GM18517 (cell line): ENCODE measurements at regions not wholly inside any gene's neighbourhood (a gene's known extent, or its start where the extent isn't known, plus 50 kb on each side); places are given as distances from the start of the nearest gene placed in this dataset.
"Not testable (repeated sequence)": the region's sequence is repeated elsewhere in the genome, so short reads cannot be mapped to it uniquely, and the experiment has no call there.

Experiments used
- ATAC-seq: cut with Tn5 transposase; IDR thresholded peaks from one replicate; pipeline ENCODE4 v1.9.1; 2021; ENCODE audit warnings: mild to moderate bottlenecking, moderate library complexity; ENCODE audit not compliant: unreplicated experiment

DNA sequence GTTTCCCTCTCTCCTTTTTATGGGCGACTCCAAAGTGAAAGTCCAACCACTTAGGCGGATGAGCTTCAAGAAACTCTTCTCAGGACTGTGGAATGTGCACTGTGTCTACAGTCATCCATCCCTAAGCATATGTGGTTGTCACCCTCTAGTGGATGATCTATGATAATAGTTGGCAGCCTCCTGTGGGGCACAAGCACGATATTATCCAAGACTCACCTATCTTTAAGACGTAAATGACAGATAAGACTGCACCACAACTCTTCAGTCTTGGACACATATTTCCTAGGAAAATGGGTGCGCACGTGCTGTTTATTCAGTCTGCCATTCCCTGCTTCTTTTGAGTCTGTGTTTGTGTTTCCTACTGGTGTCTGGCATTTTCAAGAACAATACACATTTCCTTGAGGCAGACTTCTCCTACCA, 145.5 kb upstream of the CTAGE1 start:
- ATAC-seq: peak; percentile 57

DNA sequence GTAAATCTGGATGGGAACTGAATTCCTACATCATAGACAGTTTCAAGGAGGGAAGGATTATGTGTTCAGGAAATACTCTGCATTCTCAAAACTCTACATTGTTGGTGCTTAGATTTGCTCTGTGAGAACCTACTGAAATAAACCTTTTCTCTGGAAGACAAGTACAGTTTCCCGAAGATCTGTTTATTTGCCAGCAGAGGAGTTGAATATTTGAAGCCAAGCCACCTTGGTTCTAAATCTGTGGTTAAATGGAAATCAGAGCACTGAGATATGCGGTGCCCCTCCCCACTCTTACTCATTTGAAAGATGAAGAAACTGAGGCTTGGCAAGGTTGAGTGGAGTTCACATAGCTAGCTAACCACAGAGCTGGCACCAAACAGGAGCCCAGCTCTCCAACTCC, 146.3 kb upstream of the CTAGE1 start:
- ATAC-seq: no peak

DNA sequence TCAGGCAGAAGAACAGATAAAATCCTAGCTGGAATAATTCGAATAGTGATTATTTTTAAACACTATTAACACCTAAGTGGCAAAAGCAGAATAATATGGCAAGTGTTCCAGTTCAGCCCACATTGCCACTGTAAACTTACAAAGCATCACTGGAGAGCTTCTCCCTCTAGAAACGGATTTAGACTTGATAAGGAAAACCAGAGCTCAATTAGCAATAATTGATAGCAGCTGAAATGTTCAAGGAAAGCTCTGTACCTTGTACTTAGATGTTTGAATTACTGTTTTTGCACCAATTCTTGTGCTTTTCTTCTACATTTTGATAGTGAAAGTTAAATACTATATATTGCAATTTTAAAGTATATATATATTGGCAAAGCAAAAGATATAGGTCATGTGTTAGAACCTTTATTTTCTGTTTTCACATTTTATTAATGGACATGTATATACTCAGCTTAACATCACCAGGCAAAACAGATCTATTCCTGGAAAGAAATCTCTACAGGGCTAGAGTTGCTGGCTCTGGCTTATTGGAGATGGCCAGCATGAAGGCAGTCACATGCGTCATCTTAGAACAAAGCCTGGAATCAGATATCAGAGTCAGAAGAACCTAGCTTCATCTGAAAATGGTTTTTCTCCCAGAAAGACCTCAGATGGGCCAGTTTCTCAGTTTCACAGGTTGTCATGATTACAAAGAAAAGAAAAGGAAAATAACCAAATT, 149.1 kb upstream of the CTAGE1 start:
- ATAC-seq: no peak

DNA sequence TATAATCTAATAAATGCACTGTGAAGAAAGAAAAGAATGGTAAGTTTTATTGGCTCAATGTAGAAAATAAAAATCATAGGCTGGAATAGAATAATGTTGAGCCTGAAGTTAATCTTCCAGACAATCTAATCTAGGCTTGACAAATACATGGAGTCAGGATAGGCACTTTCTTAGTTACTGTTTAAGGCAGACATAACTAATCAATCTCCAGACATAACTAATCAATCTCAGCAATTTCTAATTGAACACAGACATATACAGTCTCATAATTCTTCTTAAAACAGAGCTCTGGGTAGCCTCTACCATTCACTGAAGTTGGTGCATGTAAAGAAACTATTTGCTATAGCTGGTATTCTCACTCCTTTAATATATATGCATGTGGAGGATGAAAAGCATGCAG, 150.1 kb upstream of the CTAGE1 start:
- no peak for ATAC-seq

DNA sequence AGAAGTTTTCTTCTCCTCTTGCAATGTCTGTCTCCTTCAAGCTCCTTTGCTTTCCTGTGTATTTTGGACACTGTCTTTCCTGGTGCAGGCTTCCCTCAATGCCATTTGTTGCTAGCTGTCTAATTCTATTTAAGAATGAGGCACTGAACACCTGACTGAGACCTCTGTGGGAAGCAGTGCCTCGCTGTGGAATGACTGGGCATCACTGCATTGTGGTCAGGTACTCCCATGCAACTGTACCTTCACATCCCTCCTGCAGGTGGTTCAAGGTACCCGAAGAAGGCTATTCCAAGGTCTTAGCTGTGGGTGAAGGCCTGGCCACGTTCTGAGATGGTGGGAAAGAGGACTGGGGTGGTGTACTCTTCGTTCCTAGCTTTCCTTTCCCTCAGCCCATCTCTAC, 152.8 kb upstream of the CTAGE1 start:
- no peak for ATAC-seq

DNA sequence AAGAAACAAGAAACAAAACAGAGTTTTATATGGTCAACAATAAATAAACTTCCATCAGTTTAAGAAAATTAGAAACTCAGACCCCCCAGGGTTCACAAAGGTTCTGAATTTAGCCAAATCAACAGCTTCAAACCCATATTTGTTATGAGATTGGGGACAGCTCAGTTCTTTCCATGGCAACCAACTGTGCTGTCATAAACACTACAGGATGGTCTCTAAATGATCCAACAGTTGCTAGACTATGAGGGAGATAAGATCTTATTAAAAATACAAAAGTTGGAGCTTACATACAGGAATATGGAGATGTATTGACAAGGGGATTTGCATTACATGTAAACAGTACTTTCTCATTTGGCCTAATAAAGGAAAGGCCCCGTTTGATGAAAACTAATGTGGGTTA, 154.6 kb upstream of the CTAGE1 start:
- no peak for ATAC-seq

DNA sequence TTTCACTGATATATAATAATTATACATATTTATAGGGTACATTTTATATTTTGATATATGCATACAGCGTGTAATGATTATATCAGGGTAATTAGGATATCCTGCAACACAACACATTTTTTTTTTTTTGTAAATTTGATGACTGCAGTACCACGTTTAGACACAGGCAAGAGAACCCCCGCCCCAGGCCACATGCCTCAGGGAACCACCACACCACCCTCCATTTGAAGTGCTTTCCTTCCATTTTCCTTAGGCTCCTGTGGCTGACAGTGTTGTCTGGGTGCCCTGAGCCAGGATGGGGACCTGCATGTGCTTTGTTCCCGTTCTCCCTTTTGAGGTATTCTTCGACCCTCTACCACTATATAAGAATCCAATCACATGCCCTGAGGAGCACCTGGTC, 161.6 kb upstream of the CTAGE1 start:
- ATAC-seq: no peak

DNA sequence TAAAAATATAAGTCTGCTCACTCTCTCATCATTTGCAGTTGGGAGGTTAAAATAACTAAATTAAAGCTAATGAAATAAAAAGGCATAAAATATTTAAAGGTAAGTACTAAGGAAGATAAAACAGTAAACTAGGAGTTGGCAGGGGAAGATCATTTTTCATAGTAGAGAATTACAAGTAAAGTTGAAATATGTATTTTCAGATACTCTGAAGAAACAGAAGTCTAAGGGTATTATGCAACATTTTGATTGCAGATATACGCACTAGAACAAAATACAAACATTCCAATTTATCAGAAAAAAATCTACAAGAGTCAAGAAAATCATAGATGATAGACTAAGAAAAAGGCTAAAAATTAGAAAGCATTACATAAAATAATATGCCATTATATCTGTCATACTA, 167.6 kb upstream of the CTAGE1 start:
- ATAC-seq: no peak

DNA sequence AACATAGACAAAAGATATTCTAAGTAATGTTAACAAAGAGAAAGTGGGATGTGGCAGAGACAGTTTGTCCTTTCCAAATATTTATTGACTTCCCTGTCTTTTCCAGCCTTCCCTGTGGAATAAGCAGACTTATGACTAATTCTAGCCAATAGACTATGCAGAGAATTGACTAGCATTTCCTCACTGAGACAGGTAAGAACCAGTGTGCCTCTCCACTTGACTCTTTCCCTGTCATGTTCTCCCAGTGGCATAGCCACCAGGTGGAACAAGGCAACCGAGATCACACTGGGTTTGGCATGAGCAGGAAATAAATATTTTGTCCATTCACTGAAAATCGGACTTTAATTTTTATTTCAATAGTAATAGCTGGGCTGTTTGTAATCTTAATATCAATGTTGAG, 168.1 kb upstream of the CTAGE1 start:
- no peak for ATAC-seq

DNA sequence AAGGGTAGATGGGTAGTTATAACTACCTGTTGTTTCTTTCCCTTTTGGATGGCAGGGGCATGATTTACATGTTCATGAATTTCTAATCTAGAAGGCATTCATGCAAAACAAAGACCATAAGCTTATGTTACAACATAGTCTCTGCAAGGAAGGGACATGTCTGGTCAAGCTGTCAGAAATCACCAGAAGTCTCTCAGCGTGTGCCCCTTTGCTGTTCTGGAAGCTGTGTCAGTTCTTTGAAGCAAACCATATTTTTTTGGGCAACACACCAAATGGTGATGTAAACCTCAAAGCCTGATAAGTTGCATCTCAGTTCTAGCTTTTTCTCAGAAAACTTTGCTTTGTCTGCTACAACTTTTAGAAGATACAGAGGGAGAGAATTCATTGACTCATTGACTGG, 173.5 kb upstream of the CTAGE1 start:
- no peak for ATAC-seq

DNA sequence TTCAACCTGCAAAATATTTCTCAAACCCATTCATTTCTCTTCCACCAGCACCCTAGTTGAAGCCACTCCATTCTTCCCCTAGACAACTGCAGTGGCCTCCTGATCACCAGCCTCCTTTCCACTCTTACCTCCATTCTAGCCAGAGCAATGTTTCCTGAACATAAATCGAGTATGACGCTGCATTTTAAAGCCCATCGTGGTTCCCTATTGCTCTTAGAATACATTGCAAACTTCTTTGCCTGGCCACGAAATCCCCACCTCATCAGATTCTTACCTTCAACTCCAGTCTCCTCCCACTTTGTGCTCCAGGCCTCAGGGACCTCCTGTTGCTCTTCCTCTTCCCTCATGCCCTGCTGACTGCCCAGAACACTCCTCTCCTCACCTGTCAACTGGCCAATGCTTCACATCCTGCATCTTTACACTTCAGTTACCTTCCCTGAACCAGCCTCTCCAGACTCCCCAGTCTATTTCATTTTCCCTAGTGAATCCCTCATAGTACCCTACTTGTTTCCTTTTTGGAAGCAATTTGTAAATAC, 176.5 kb upstream of the CTAGE1 start:
- no peak for ATAC-seq

DNA sequence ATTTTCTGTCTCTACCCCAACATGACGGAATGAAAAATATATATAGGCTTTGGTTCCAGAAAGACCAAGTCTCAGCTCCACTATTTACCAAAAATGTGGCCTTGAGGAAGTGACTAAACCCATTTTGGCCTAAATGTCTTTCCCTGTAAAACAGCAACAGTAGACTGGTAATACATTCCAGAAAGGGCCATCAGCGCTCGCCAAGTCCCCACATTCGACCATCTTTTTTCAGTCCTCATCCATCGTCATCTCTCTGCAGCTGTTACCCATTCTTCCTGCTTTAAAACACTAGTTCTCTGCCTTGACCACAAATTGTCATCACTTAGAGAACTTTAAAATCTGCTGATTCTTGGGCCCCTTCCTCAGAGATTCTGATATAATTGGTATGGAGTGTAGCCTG, 183.8 kb upstream of the CTAGE1 start:
- no peak for ATAC-seq

DNA sequence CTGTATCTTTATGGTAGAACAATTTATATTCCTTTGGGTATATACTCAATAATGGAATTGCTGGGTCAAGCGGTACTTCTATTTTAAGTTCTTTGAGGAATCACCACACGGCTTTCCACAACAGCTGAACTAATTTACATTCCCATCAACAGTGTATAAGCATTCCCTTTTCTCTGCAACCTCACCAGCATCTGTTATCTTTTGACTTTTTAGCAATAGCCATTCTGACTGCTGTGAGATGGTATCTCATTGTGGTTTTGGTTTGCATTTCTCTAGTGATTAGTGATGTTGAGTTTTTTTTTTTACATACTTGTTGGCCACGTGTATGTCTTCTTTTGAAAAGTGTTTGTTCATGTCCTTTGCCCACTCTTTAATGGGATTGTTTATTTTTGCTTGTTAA, 184.7 kb upstream of the CTAGE1 start:
- not testable (repeated sequence) for ATAC-seq

DNA sequence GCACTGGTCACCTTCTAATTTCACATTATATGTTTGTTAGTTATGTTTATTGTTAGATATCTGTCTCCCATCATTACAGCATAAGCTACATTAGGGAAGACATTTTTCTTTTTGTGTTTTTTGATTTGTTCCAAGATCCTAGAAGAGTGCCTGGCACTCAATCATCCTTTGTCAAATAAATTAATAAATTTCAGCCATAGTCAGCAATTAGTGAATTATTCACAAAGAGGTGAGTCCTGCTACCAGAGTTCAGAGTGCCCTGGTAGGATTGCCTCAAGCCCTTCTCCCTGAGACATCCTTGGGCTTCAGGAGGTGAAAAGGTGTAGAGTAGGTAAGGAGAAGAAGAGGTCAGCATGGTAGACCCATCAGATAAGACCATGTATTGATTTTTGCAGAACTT, 186.2 kb upstream of the CTAGE1 start:
- ATAC-seq: no peak

DNA sequence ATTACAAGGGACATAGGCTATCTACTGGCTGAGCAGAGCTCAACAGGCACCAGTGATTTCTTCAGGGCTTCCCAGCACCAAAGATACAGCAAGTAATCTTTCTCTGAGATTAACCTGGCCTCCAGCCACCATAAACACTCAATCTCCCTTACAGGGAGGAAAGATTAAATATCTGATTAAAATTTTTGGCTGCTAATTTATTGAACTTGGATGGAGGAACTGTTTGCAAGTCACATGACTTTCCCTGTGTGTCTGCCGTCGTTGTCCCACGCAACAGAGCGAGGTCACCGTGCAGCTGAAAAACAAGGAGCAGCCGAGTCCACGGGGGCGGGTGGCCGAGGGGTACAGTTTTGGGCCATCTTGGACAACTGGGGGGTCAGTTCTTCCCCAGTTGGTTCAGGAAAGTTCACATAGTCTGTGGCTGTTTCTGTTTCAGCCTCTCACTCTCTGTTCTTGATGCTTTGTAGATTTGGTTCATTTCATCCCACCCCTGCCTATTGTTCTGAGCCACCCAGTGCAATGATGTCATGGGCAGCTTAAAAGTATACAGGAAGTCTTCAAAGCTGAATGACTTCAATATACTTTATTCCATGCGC, 186.8 kb upstream of the CTAGE1 start:
- no peak for ATAC-seq

DNA sequence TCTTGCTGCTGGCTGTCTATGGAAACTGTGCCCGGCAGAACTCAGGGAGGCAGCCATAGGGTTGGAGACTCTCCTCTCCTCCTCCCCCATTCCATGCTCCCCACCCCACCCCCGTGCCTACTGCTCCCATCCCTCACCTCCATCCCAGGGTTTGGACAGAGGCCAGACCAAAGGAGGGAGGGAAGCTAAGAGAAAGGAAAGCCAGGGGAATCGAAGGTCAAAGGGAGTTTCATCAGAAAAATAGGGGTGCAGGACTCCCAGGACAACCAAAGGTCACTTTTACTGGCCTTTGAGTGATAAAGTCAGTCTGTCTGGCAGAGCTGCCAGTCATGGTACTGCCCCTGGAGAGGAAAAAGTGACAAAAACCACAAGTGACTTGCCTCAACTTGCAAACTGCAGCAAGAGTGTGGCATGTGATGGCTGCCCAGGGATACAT, 187.3 kb upstream of the CTAGE1 start:
- ATAC-seq: no peak

DNA sequence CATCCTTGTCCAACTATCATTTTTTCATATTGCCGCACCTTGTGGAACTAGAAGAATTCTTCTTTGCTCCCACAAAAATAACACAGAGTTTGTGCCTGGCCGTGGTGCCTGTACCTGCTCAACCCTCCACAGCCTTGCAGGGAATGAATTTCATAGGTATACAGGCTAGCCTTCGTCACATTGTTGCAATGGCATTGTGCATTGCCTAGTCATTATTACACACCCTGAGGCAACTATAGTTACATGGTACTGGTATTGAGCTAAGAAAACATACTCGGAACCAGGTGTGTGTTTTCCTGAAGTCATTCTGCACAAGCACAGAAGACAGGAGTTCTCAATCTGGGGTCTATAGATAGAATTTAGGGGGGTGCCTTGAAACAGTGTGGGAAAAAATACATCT, 188.0 kb upstream of the CTAGE1 start:
- no peak for ATAC-seq

DNA sequence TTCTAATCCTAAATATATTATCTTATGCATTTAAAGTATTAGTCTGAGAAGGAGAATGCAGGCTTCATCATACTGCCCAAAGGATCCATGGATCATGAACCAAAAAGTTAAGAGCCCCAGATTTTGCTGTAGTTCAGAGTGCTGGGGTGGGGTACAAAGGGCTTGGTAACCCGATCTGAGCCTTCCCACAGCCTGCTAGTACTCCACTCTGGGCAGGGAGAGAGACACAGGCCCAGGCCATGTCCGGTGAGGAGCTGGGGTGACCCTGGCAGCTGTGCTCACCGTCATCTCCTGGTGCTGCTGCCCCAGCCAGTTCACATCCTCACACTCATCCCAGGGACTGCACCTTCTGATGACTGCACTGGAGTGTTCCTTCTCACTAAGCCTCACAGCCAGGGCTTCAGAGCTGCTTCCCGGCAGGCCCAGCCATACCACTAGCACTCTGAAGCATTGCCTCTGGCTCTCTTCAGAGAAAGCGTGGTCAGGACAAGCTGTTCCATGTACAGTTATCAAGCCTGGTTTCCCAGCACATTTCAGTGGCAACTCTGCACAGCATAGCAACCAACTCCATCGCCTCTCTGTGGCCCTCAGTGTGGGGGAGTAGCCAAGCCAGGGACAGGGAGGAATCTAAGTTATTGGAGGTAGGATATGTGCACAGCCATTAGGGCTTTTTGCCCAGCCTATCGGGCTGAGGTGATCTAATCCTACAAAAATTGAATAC, 189.0 kb upstream of the CTAGE1 start:
- ATAC-seq: no peak

DNA sequence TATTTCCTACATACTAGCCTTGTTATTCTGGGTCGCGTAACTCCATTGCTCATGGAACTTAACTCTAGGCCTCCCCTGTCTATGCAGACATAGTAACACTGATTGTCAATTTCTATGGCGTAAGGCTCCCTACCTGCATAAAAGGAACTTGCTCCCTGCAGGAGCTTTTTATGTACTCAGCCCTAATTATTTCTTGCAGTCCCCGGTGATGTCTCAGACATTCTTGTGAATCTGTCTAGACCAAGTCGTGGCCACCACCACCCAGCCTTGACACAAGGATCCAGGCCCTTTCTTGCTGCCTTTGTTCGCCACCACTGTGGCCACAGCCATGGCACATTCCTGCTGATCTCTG, 189.5 kb upstream of the CTAGE1 start:
- no peak for ATAC-seq

DNA sequence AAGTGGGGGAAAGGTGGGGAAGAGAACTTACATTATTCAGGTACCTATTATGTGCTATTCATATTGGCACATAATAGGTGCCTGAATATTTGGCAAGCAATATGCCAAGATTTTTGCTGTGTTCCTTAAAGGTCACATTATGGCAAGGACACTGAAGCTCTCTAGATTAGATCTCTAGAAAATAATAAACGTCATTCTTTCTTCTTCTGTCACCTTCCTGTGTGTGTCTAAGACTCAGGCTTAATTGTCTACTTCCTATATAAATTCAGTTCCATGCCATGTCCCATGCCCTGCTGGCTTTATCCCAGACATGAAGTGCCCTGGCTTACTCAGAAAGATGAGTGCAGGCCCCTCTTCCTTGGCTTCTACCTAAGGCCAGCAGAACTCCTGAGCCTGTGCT, 191.1 kb upstream of the CTAGE1 start:
- ATAC-seq: no peak

DNA sequence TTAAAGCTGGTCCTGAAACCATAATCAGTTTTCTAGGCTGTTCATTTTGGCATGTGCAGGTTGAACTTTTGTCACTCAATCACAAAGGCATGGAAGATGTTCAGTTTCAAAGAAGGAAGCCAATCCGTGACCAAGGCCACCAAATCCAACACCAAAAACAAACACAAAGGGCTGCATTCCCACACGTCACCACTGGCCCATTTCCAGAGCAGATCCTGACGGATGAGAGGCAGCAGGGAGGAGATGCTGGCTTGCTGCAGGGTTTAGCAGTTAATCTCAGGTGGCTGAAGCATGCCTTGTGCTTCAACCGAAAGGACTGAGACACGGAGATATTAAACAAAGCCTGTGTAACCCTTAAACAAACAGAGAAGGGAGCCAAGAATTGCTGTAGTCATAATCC, 191.9 kb upstream of the CTAGE1 start:
- ATAC-seq: no peak

DNA sequence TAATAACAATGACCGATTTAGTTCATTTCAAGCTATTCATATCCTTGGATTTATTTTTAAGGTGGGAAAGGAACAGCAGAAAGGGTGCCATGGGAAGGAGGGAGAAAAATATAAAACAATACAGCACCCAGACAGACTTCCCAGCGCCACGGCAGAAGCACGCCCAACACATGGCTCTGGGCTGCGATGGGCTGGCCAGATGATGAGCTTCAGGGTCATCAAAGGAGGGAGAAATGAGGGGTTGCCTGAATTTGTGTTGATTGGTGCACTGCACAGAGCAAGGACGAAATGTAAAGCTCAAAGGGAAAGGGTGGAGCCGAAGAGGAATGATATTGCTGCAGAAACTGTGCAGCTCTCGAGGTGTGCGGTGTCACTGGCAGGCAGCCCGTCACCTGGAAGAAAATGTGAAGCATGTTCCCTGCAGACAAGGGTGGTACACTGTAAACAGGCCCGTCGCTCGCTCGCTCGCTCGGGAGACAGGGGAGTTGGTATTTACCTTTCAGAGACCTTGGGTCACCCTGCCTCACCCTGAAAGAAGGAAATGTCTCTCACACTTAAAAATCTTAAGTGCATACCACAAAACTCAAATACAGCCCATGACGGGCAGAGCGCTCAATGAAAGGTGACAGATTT, 195.5 kb upstream of the CTAGE1 start:
- no peak for ATAC-seq
